H1 (cell line): ENCODE measurements at regions not wholly inside any gene's neighbourhood (a gene's known extent, or its start where the extent isn't known, plus 50 kb on each side); places are given as distances from the start of the nearest gene placed in this dataset.

Experiments
- CTCF ChIA-PET: fragments of 300-600 bp; sonication (Branson Sonifier 250); formaldehyde crosslinking; loops from one replicate; lab custom pipeline; 2021; ENCODE audit not compliant: partially characterized antibody; lab: Charles Lee
- POLR2A ChIA-PET: fragments of 300-600 bp; sonication (Branson Sonifier 250); formaldehyde crosslinking; loops from one replicate; lab custom pipeline; 2021; ENCODE audit warnings: inconsistent platforms; ENCODE audit not compliant: partially characterized antibody; lab: Charles Lee
- DNase-seq, 2 experiments: peaks; one replicate each; pipeline versions ENCODE4 v3.0.0 to v3.0.0-alpha.2; 2010 to 2022; ENCODE audit warnings: low spot score in 2 of 2, low read depth in 1 of 2, mixed read lengths in 1 of 2
- FAIRE-seq: peaks from 2 replicates; lab custom pipeline; 2011; peaks lifted over from hg19 to GRCh38; lab: Jason Lieb, UNC
- H2AFZ ChIP-seq: 2 replicates; pipeline ENCODE4 v1.8.1; 2012; ENCODE audit warnings: low read length, inconsistent platforms
- H2AK5ac ChIP-seq: 2 replicates; pipeline ENCODE4 v1.6.1; 2013; ENCODE audit warnings: low read depth, low read length
- H2BK120ac ChIP-seq: replicated peaks from 2 replicates; pipeline ENCODE3; 2013; ENCODE audit warnings: low read depth, low read length, inconsistent platforms
- H2BK12ac ChIP-seq: 2 replicates; pipeline ENCODE4 v1.6.1; 2013; ENCODE audit warnings: low read depth, low read length
- H2BK15ac ChIP-seq: 2 replicates; pipeline ENCODE4 v1.6.1; 2013; ENCODE audit warnings: low read length
- H2BK20ac ChIP-seq: 2 replicates; pipeline ENCODE4 v1.6.1; 2013; ENCODE audit warnings: low read length
- H2BK5ac ChIP-seq: 2 replicates; pipeline ENCODE4 v1.6.1; 2013; ENCODE audit warnings: low read depth, low read length
- H3K14ac ChIP-seq: 2 replicates; pipeline ENCODE4 v1.6.1; 2013; ENCODE audit warnings: inconsistent platforms; ENCODE audit not compliant: insufficient read length
- H3K18ac ChIP-seq: 2 replicates; pipeline ENCODE4 v1.6.1; 2013; ENCODE audit warnings: low read length; ENCODE audit errors: extremely low read depth
- H3K23ac ChIP-seq: 2 replicates; pipeline ENCODE4 v1.6.1; 2013; ENCODE audit warnings: inconsistent platforms; ENCODE audit not compliant: insufficient read length
- H3K23me2 ChIP-seq: 2 replicates; pipeline ENCODE4 v1.6.1; 2013; ENCODE audit warnings: low read depth, low read length
- H3K27ac ChIP-seq: 2 replicates; pipeline ENCODE4 v1.6.1; 2011; ENCODE audit warnings: low read depth, low read length, inconsistent platforms
- H3K27me3 ChIP-seq, 4 experiments: replicated peaks in 1 of 4; 1 replicate in 1 of 4; 2 replicates in 3 of 4; pipeline versions ENCODE4 v1.6.1 to v1.8.1; 2011 to 2013; ENCODE audit warnings: low read length in 3 of 4, mild to moderate bottlenecking in 3 of 4, inconsistent platforms in 2 of 4, mixed read lengths in 2 of 4, moderate library complexity in 1 of 4; ENCODE audit not compliant: control insufficient read depth in 3 of 4, insufficient read depth in 3 of 4; ENCODE audit errors: extremely low read depth in 1 of 4
- H3K36me3 ChIP-seq, 4 experiments: 2 replicates each; pipeline versions ENCODE4 v1.6.1 to v1.8.1; 2011 to 2013; ENCODE audit warnings: mild to moderate bottlenecking in 4 of 4, low read length in 3 of 4, moderate library complexity in 2 of 4, control low read depth in 1 of 4, inconsistent platforms in 1 of 4; ENCODE audit not compliant: insufficient read depth in 4 of 4, control insufficient read depth in 2 of 4
- H3K4ac ChIP-seq: replicated peaks from 2 replicates; pipeline ENCODE3; 2013; ENCODE audit warnings: low read length, low read depth, mixed read lengths, inconsistent platforms; ENCODE audit not compliant: insufficient read length
- H3K4me1 ChIP-seq, 4 experiments: replicated peaks in 1 of 4; 1 replicate in 1 of 4; 2 replicates in 3 of 4; pipeline versions ENCODE4 v1.6.1 to v1.8.1; 2011 to 2013; ENCODE audit warnings: low read length in 3 of 4, inconsistent platforms in 2 of 4, mixed read lengths in 1 of 4; ENCODE audit not compliant: insufficient read depth in 4 of 4, control insufficient read depth in 3 of 4
- H3K4me2 ChIP-seq, 2 experiments: 2 replicates each; pipeline versions ENCODE4 v1.6.1 to v1.8.1; 2011 to 2013; ENCODE audit warnings: low read depth in 2 of 2, low read length in 2 of 2, control low read depth in 1 of 2, inconsistent platforms in 1 of 2, mild to moderate bottlenecking in 1 of 2; ENCODE audit not compliant: insufficient read depth in 1 of 2
- H3K4me3 ChIP-seq, 4 experiments: fragments of 200-600, 300-600 bp in 1 of 4; sonication (generic), shearing (Covaris generic), sonication (Bioruptor Twin) in 1 of 4; 2 replicates each; pipeline versions ENCODE4 v1.5.1 to v1.8.1; 2011 to 2016; ENCODE audit warnings: low read length in 4 of 4, low read depth in 3 of 4, control low read depth in 2 of 4, inconsistent platforms in 2 of 4, mild to moderate bottlenecking in 2 of 4, mixed read lengths in 1 of 4, moderate library complexity in 1 of 4; ENCODE audit not compliant: insufficient read depth in 2 of 4; ENCODE audit errors: extremely low read depth in 1 of 4
- H3K56ac ChIP-seq: replicated peaks from 2 replicates; pipeline ENCODE3; 2013; ENCODE audit warnings: low read depth, mild to moderate bottlenecking, mixed read lengths, low read length, inconsistent platforms; ENCODE audit not compliant: insufficient read length
- H3K79me1 ChIP-seq: 2 replicates; pipeline ENCODE4 v1.6.1; 2013; ENCODE audit warnings: low read depth, low read length, control low read depth
- H3K79me2 ChIP-seq, 2 experiments: 2 replicates each; pipeline versions ENCODE4 v1.6.1 to v1.8.1; 2012 to 2013; ENCODE audit warnings: low read length in 2 of 2, mild to moderate bottlenecking in 2 of 2, inconsistent platforms in 1 of 2; ENCODE audit not compliant: insufficient read depth in 2 of 2, control insufficient read depth in 1 of 2
- H3K9ac ChIP-seq, 4 experiments: replicated peaks in 1 of 4; 1 replicate in 1 of 4; 2 replicates in 3 of 4; pipeline versions ENCODE4 v1.6.1 to v1.8.1; 2011 to 2013; ENCODE audit warnings: low read depth in 3 of 4, low read length in 3 of 4, control low read depth in 2 of 4, mild to moderate bottlenecking in 2 of 4, moderate library complexity in 2 of 4, inconsistent platforms in 1 of 4; ENCODE audit errors: extremely low read depth in 1 of 4
- H3K9me3 ChIP-seq, 2 experiments: 2 replicates each; pipeline versions ENCODE4 v1.6.1 to v1.8.1; 2012 to 2013; ENCODE audit warnings: mild to moderate bottlenecking in 2 of 2, moderate library complexity in 2 of 2, control low read depth in 1 of 2, inconsistent platforms in 1 of 2, low read depth in 1 of 2, low read length in 1 of 2, mixed read lengths in 1 of 2; ENCODE audit not compliant: insufficient read depth in 2 of 2
- H4K20me1 ChIP-seq, 2 experiments: replicated peaks in 1 of 2; 2 replicates each; pipeline versions ENCODE3 to v1.8.1; 2011 to 2013; ENCODE audit warnings: inconsistent platforms in 2 of 2, low read length in 2 of 2, mild to moderate bottlenecking in 1 of 2; ENCODE audit not compliant: insufficient read depth in 2 of 2, control insufficient read depth in 1 of 2
- H4K5ac ChIP-seq: 2 replicates; pipeline ENCODE4 v1.6.1; 2013; ENCODE audit warnings: low read length, low read depth, mixed read lengths, inconsistent platforms; ENCODE audit not compliant: insufficient read length
- H4K8ac ChIP-seq: 2 replicates; pipeline ENCODE4 v1.8.0; 2013; ENCODE audit warnings: mild to moderate bottlenecking, moderate library complexity, low read length, inconsistent platforms; ENCODE audit not compliant: insufficient read depth; ENCODE audit errors: extremely low read depth
- H4K91ac ChIP-seq: replicated peaks from 2 replicates; pipeline ENCODE3; 2013; ENCODE audit warnings: low read length, mixed read lengths, inconsistent platforms; ENCODE audit not compliant: insufficient read length
- CHD1 ChIP-seq: IDR thresholded peaks from 2 replicates; pipeline ENCODE4 v1.6.1; 2012; ENCODE audit warnings: low read depth, low read length, improper control_type of control experiment
- CTBP2 ChIP-seq: IDR thresholded peaks from 2 replicates; pipeline ENCODE4 v1.7.0; 2011; ENCODE audit warnings: borderline replicate concordance, mild to moderate bottlenecking, moderate library complexity, mixed read lengths, low read length; ENCODE audit not compliant: insufficient read depth, insufficient read length
- EGR1 ChIP-seq: IDR thresholded peaks from 2 replicates; pipeline ENCODE4 v1.6.1; 2011; ENCODE audit warnings: low read depth, low read length, borderline replicate concordance
- NANOG ChIP-seq: IDR thresholded peaks from 2 replicates; pipeline ENCODE4 v1.6.1; 2011; ENCODE audit warnings: low read length, low read depth, mild to moderate bottlenecking, inconsistent platforms; ENCODE audit not compliant: insufficient read depth, poor library complexity, severe bottlenecking
- RXRA ChIP-seq: IDR thresholded peaks from 2 replicates; pipeline ENCODE4 v1.6.1; 2011; ENCODE audit warnings: low read depth, mild to moderate bottlenecking, low read length, moderate library complexity; ENCODE audit not compliant: insufficient read depth
- SIN3A ChIP-seq, 2 experiments: IDR thresholded peaks in 1 of 2; conservative IDR thresholded peaks in 1 of 2; 2 replicates each; pipeline ENCODE4 v1.6.1; 2011 to 2012; ENCODE audit warnings: low read length in 2 of 2, improper control_type of control experiment in 1 of 2, low read depth in 1 of 2, mild to moderate bottlenecking in 1 of 2
- SP1 ChIP-seq: IDR thresholded peaks from 2 replicates; pipeline ENCODE4 v1.6.1; 2011; ENCODE audit warnings: low read depth, low read length
- SP2 ChIP-seq: IDR thresholded peaks from 2 replicates; pipeline ENCODE4 v1.6.1; 2012; ENCODE audit warnings: mild to moderate bottlenecking, low read length, inconsistent platforms
- TAF1 ChIP-seq: IDR thresholded peaks from 2 replicates; pipeline ENCODE4 v1.6.1; 2011; ENCODE audit warnings: mild to moderate bottlenecking, low read depth, low read length
- TEAD4 ChIP-seq: IDR thresholded peaks from 2 replicates; pipeline ENCODE4 v1.6.1; 2012; ENCODE audit warnings: low read depth, low read length, inconsistent platforms, mixed read lengths
- YY1 ChIP-seq: IDR thresholded peaks from 2 replicates; pipeline ENCODE4 v1.6.1; 2011; ENCODE audit warnings: low read depth, mild to moderate bottlenecking, low read length
- WGBS, 2 experiments: shearing (Covaris generic) in 1 of 2; methylation state at CpG; one replicate each; pipeline versions ENCODE4 v1.1.6 to v1.1.7; 2013 to 2015; ENCODE audit warnings: low lambda C conversion rate in 2 of 2, mixed read lengths in 2 of 2, inconsistent platforms in 1 of 2, low coverage in 1 of 2, missing lambda C conversion rate in 1 of 2; ENCODE audit not compliant: insufficient replicate concordance in 2 of 2, insufficient coverage in 1 of 2, insufficient read length in 1 of 2; ENCODE audit errors: extremely low coverage in 1 of 2, missing lambda C conversion rate in 1 of 2; 5-methylcytosine and 5-hydroxymethylcytosine counted together

- no peak overlapping the region for H3K4me3 ChIP-seq
- H3K36me3 ChIP-seq: no peaks in the 10 kb centered on the region
- H3K27ac ChIP-seq: no peak overlapping the region
- 62% methylated on average over 1 of the region's 1 CpG; no CpG with 5 or more reads in 1 of the 2 experiments for WGBS, 2 experiments
- no peak overlapping the region for H3K18ac ChIP-seq
- no peak overlapping the region for H4K8ac ChIP-seq
- no peak for DNase-seq
- H3K4me1 ChIP-seq: peaks cover 0 to 2% (median 0%) of the 10 kb centered on the region in 4 experiments; a peak in 1 of 7 replicates
- TF ChIP-seq NANOG (no peak), YY1 (no peak), TEAD4 (no peak), TAF1 (no peak), SIN3A (conservative IDR thresholded peaks at IDR 0.05 in 1 of 2, IDR thresholded peaks at IDR 0.05 in 1 of 2; ENCODE audit: low read depth in 1 of 2, low read length in 2 of 2) (no peak), EGR1 (no peak), SP1 (no peak), CHD1 (no peak), CTBP2 (no peak), SP2 (no peak), RXRA (no peak)
- TF ChIP-seq, all 59 proteins: peak for 0
- CTCF ChIA-PET: interaction anchor here (1.3 kb wide), 1 partner anchor 159 kb away, joined by 3 read pairs; no protein-coding TSS in a partner anchor
- no peak overlapping the region for H2BK120ac ChIP-seq
- no peak overlapping the region for H3K9ac ChIP-seq
- H3K56ac ChIP-seq: no peak overlapping the region
- H2BK5ac ChIP-seq: no peak overlapping the region
- H4K20me1 ChIP-seq: no peaks in the 10 kb centered on the region
- no peaks in the 10 kb centered on the region for H3K79me1 ChIP-seq
- no peaks in the 10 kb centered on the region; the same call in 1 of the 2 replicates for H3K23me2 ChIP-seq
- POLR2A ChIA-PET: no interaction called here
- FAIRE-seq: no peak
- H2BK15ac ChIP-seq: no peak overlapping the region
- no peak overlapping the region for H2BK12ac ChIP-seq
- no peak overlapping the region for H4K91ac ChIP-seq
- H2BK20ac ChIP-seq: no peak overlapping the region
- no peak overlapping the region for H3K4me2 ChIP-seq
- H3K23ac ChIP-seq: no peak overlapping the region
- no peak overlapping the region for H4K5ac ChIP-seq
- no peak overlapping the region for H3K14ac ChIP-seq
- H3K4ac ChIP-seq: no peak overlapping the region
- H3K9me3 ChIP-seq: no peaks in the 10 kb centered on the region
- no peaks in the 10 kb centered on the region for H3K79me2 ChIP-seq
- no peaks in the 10 kb centered on the region for H3K27me3 ChIP-seq
- H2AFZ ChIP-seq: no peak overlapping the region
- H2AK5ac ChIP-seq: no peak overlapping the region
Measured at GRCh38 chr3:34419801-34420200, 621.4 kb downstream of the PDCD6IP start.
